M059J (cell line): ENCODE measurements at regions not wholly inside any gene's neighbourhood (a gene's known extent, or its start where the extent isn't known, plus 50 kb on each side); places are given as distances from the start of the nearest gene placed in this dataset.

Experiments
- DNase-seq: peaks from one replicate; pipeline ENCODE4 v3.0.0-alpha.2; 2012; ENCODE audit warnings: low read depth

- no peak for DNase-seq
Observed at GRCh38 chr3:182716114-182716688, 77.1 kb upstream of the ATP11B start.

DNA sequence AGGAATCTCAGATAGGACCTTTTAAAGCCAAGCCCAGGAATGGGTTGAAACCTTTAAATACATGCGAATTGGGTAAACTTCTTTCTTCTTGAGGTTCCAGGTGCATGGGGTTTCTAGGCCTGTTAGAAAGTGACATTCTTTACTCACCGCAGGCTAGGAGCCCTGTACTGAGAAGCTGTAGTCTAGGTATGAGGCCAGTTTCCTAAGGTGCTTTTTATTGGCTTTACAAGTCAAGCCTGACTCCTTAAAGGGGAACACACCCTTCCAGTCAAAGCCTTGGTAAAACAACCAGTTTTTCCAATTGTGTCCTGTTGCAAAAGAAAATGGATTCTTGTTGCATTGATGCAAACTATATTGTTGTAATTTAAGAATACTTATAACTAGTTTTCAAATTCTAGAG lies 76.1 kb upstream of the ATP11B start:
- DNase-seq = no peak

DNA sequence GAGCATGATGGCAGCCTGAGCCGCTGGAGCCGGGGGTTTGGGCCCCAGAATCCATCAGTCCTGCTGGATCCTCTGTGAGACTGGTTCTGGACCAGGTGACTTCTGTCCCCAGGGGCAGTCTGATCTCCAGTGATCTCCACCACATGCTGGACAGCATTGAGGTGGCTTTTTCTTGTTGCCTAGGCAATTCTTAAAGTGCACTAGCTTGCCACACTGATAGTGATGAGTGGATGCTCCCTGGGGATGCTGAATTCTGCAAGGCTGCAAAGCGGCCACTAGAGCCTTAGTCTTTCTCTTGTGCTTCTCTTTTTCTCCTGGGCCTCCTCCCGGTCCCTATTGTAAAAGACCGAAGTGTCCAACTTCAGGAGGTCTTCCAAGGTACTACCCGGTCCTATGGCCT lies 70.4 kb upstream of the ATP11B start:
- no peak for DNase-seq

DNA sequence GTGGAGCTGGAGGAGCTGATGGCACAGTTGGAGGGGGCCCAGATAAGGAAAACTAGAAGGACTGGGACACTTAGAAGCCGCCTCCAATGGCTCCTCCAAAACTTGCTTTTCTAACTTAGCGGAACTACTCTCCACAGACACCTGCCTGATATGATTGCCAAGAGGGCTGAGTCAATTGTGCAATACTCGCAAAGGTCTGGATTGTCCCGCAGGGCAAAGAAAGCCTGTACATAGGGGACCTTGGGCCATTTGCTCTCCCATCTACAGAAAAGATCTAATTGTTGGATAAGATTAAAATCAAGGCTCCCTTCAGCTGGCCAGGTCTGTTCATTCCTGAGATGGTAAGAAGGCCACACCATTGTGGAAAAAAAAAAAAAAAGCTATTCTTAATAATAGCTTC lies 69.7 kb upstream of the ATP11B start:
- no peak for DNase-seq

GRCh38 chr3:182725372-182726251 lies 67.7 kb upstream of the ATP11B start:
- peak; percentile 67 for DNase-seq

- no peak for DNase-seq
Observed at GRCh38 chr3:182726258-182727142, 66.8 kb upstream of the ATP11B start.

GRCh38 chr3:182728238-182728637 lies 65.1 kb upstream of the ATP11B start:
- no peak for DNase-seq

- DNase-seq = no peak
Observed at GRCh38 chr3:182729903-182730674, 63.2 kb upstream of the ATP11B start.

GRCh38 chr3:182730675-182731042 lies 62.6 kb upstream of the ATP11B start:
- no peak for DNase-seq

DNA sequence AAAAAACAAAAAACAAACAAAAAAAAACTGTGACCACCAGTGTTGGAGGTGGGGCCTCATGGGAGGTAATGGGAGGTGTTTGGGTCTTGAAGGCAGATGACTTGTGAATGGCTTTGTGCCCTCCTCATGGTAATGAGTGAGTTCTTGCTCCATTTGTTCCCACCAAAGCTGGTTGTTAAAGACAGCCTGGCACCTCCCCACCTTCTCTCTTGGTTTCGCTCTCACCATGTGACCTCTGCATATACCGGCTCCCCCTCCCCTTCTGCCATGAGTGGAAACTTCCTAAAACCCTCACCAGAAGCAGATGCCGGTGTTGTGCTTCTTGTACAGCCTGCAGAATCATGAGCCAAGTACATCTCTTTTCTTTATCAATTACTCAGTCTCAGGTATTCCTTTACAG lies 61.5 kb upstream of the ATP11B start:
- no peak for DNase-seq

DNA sequence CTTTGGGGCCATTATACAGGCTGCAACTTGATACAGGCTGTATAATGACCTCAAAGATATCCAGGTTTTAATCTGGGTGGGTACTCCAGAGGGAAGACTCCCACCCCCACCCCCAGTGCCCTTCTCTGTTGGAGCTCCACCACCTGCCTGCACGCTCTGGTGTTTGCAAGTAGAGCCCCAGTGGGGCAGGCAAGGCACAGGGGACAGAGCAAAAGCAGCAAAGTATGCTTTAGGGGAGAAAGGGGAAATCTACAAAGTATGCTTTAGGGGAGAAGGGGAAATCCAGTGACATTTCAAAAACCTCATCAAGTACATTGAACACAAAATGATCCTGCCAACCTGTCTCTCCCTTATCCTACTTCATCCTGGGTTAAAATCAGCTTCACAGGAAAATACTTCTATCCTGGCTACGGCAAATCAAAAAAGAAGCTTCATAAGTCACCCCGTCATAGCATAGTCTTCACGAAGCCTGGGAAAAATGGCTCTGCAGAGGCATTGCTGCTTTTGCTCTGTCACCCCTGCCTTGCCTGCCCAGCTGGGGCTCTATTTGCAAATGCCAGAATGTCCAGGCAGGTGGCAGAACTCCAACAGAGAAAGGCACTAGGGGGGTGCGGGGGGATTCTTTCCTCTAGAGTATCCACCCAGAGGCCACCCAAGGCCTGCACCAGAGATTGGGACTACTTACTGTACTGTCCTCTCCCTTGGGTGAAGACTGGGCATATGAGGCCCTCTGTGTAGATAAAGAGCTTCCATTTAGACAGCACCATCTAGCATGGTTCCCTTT lies 60.9 kb upstream of the ATP11B start:
- DNase-seq = no peak

DNA sequence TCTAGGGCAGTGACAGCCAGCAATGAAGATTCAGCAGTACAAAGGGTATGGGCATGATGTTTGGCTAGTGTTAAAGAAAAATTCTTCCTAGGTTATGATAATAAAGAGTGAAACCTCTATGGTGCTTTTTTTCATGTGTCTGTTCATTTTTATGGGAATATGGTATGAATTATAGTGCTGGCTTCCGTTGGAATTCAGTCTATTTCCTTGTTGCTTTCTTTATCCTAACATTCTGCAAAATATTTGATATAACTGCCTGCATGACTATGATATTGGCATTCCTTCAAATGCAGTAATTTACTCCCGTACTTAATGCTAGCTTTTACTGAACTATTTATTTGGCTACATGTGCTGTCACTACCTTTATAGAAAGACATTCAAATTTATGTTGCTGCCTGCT lies 57.6 kb upstream of the ATP11B start:
- no peak for DNase-seq

- no peak for DNase-seq
Observed at GRCh38 chr3:182737825-182738224, 55.5 kb upstream of the ATP11B start.

DNA sequence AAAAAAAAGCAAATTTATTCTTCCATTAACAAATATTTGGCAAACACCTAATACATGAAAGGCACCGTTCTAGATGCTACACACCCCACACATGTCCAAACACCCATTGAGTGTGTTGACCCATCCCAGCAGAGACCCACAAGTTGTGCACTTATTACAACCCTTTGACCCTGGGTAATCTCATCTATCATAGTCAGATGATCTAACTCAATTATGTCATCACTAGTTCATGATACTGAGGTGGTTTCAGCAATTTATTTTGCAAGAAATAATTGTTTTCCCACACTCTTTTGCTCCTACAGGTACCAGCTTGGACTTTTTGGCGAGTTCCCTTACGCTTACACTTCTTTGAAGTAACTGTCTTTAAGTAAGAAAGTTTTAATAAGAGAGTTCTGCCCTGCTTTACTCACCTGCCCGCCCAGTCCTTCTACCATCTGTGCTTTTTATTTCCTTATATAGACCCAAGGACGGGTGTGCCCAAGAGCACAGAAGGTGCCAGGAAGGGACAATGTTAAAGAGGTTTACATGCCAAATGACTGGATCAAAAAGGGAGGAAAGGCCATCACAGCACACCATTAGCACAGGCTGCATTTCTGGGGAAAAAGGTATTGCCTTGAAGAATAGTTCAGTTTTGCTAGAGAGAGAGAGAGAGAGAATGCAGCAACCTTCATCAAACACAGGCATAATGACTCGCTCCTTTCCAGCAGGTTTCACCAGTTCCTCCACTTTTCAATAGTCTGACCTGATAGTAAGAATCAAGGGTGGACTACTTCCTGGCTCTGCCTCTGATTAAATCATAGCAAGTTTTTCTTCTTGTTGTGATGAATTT lies 54.5 kb upstream of the ATP11B start:
- DNase-seq = no peak

- DNase-seq = no peak
Observed at GRCh38 chr3:182739619-182740018, 53.7 kb upstream of the ATP11B start.

DNA sequence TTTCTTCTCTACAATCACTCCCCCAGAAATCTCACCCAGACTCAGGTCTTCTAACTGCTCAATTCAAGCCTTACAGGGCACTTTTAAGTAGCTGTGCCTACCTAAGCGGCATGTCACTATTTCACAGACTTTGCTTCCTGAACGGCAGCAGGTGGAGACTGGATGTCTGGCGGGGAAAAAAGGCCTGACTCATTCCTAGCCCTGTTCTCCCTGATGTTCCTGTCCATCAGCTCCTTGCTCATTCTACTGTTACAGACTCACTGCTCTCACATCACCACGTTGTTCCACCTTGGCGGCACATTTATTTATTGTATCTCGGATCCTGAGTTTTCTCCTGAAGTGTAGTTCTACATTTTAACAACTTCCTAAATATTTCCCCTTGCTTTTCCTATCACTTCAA lies 52.6 kb upstream of the ATP11B start:
- DNase-seq = peak; percentile 38

DNA sequence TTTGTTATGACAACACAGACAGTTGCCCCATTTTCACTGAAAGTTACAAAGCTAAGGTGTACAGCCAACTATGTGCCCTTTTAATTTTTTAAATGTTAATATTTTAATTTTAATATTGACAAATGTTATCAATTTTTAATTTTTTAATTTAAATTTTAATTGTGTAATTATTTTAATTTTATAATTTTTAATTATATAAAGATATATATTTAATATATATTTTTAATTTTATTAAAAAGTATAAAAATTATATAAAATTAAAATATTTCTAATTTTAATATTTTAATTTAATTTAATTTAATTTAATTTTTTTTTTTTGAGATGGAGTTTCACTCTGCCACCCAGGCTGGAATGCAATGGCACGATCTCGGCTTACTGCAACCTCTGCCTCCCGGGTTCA lies 52.1 kb upstream of the ATP11B start:
- DNase-seq = no peak
